Hematopoietic multipotent progenitor cell treated with erythropoietin and hydrocortisone succinate and interleukin-3 and kit ligand, for 15 days (in vitro differentiated cells): ENCODE measurements at regions not wholly inside any gene's neighbourhood (a gene's known extent, or its start where the extent isn't known, plus 50 kb on each side); places are given as distances from the start of the nearest gene placed in this dataset.

ENCODE experiments used
- DNase-seq: peaks from one replicate; pipeline ENCODE4 v3.0.0-alpha.2; 2015; ENCODE audit warnings: low spot score

GRCh38 chr1:57799490-57800115, 375.7 kb upstream of the DAB1 start:
- no peak for DNase-seq

GRCh38 chr1:57798543-57798942, 374.7 kb upstream of the DAB1 start:
- no peak for DNase-seq

DNA sequence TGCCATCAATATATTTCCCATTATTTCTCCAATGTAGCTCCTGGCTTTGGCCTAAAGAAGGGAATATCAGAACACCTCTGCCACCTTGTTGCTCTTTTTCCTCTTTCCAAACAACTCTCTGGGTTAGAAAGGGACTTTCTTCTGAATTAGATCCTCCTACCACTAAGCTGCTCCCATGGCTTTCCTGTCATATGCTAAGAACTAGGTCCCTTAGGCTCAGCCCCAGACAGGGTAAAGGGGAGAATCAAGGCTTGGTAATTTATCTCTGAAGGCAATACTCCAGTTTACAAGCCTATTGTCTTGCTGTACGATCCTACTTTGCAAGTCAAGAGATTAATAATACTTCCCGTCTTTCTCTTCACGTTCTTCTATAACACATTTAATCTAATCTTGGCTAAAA, 373.2 kb upstream of the DAB1 start:
- DNase-seq = no peak

- DNase-seq = no peak
Measured at GRCh38 chr1:57796616-57797015, 372.8 kb upstream of the DAB1 start.

DNA sequence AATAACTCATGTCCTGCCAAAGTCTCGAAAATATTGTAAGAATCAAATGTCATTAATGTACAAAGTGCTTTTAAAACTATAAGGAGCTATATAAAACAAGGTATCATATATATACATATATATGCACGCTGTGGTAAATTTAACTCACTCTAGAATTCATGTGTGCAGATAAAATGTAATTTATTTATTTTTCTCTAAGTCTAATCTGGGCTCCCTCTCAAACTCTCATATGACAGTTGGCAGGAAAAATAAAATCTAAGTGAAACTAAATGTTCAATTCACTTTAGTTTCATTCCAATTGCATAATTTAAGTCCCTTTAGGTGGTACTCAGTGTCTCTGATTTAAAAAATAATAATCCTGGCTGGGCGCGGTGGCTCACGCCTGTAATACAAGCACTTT, 372.0 kb upstream of the DAB1 start:
- no peak for DNase-seq

DNA sequence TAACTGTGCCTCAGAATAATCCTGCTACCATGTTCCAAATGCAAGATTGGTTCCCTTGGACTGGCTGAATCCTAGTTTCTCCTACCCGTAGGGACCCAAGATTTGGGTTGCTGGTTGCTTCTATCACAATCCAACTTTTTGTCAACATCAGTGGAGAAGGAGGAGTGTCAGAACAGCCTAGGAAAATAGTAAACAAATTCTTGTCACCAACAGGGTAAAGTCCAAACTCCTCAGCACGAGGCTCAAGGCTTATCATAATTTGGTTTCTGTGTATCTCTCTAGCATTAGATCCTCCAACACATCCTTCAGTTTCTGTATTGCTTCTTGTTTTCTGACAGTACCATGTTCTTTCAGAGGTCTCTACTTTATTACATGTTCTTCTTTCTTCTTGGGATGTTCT, 370.2 kb upstream of the DAB1 start:
- no peak for DNase-seq

DNA sequence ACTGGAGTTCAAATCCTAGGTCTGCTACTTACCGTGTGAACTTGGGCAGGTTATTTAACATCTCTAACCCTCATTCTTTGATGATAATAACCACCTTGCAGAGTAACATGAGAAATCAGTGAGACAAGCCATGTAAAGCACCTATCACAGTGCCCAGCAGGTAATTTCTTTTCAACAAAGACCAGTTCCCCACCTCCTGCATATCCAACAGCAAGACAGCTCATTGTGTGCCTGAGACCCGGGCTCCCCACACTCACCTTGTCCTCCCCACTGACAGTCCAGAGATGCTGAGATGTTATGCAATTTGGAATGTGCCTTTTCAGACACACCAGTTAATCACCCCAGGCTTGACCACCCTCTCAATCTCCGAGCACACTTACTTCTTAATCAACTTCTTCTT, 367.6 kb upstream of the DAB1 start:
- no peak for DNase-seq

DNA sequence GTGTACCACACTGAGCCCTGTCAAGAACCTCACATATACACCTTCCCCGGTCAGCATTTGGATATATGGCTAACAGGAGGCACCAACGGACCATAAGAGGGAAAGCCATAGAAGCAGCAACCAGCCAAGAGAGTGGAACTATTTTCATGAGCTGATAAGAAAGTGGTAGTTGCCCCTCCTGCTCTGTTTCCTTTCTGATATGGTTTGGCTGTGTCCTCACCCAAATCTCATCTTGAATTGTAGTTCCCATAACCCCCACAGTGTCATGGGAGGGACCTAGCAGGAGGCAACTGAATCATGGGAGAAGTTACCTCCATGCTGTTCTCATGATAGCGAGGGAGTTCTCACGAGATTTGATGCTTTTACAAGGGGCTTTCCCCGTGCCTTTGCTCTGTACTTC, 366.1 kb upstream of the DAB1 start:
- DNase-seq = no peak

DNA sequence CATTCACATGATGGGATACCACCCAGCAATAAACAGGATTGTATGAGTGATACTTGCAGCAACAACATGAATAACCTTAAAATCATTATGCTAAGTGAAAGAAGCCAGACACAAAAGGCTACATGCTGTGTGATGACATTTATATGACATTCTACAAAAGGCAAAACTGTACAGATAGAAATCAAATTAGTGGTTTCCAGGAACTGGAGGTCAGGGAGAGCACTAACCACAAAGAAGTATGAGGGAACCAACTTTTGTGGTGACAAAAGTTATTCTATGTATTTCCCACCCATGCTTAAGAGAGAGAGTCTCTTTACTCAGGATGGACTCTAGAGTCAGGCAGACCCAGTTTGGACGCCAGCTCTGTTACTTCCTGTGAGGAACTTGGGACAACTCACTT, 364.5 kb upstream of the DAB1 start:
- DNase-seq = no peak

DNA sequence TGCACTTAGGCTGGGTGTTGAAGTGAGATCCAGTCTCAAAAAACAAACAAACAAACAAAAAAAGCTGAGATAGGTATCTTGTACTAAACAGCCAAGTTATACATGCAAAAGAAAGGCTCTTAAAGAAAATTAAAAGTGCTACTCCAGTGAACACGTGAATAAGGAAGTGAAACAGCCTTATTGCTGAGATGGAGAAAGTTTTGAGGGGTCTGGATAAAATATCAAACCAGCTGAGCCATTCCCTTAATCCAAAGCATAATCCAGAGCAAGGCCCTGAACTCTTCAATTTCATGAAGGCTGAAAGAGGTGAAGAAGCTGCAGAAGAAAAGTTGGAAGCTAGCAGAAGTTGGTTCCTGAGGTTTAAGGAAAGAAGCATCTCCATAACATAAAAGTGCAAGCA, 360.5 kb upstream of the DAB1 start:
- DNase-seq = no peak

DNA sequence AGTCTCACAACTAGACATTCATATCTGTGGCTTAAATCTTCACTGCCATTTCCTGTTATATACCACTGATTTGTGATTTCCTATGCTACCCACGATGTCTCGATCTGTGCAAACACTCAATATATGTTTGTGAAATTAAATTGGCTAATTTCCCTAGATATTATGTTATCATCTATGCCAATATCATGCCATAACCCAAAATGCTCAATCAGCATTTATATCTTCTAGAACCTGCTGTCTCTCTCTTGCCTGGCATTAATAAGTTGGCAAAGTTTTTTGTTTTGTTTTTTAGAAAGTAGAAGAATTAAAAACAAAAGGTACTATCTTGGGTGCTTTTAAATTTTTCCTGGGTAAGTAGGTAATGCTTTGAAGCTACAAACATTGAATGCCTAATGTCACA, 358.5 kb upstream of the DAB1 start:
- no peak for DNase-seq

DNA sequence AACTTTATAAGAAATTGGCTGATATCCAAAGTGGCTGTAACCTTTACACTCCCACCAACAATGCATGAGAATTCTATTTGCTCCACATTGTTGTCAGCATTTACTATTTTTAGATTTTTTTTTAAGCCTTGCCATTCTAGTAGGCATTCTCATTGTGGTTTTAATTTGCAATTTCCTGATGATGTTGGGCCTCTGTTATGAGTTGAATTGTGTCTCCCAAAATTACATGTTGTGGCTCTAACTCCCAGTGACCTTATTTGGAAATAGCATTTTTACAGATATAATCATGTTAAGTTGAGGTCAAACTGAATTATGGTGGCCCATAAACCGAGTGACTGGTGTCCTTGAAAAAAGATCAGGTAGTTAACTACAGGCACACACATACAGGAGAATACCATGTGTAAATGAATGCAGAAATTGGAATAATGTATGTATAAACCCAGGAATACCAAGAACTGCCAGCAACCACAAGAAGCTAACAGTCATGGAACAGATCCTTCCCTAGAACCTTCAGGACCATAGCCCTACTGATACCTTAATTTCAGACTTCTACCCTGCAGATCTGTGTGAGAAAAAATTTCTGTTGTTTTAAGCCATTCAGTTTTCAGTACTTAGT, 348.8 kb upstream of the DAB1 start:
- DNase-seq = no peak

GRCh38 chr1:57770772-57771171, 346.9 kb upstream of the DAB1 start:
- no peak for DNase-seq

DNA sequence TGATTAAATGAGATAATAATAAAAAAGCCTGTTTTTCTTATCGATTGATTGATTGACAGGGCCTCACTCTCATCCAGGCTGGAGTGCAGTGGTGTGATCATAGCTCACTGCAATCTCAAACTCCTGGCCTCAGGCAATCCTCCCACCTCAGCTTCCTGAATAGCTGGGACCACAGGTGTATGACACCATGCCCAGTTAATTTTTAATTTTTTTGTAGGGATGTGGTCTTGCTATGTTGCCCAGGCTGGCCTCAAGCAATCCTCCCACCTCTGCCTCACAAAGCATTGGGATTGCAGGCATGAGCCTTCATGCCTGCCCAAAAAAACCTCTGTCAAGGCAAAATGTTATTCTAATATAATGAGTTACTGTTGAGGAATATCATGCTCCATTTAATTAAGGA, 346.4 kb upstream of the DAB1 start:
- no peak for DNase-seq

- no peak for DNase-seq
Measured at GRCh38 chr1:57761628-57762027, 337.8 kb upstream of the DAB1 start.

- no peak for DNase-seq
Measured at GRCh38 chr1:57752843-57753242, 329.0 kb upstream of the DAB1 start.

GRCh38 chr1:57748719-57749118, 324.9 kb upstream of the DAB1 start:
- no peak for DNase-seq

DNA sequence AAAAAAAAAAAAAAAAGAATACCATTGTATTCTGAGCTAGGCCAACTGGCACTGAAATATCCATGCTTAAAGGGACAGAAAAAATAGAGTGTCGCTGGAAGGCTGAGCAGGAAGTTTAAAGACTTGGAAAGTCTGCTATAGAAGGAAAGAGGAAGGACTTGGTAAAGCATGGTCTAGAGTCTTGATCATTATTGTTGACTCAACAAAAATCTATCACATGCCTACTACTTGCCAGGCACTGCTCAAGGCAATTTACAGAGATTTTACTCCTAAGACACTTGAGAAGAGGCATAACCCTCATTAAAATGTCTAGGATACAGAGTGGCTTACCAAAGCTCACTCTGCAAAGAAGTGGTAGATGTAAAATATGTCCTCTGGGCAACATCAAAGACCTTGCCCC, 324.0 kb upstream of the DAB1 start:
- no peak for DNase-seq

DNA sequence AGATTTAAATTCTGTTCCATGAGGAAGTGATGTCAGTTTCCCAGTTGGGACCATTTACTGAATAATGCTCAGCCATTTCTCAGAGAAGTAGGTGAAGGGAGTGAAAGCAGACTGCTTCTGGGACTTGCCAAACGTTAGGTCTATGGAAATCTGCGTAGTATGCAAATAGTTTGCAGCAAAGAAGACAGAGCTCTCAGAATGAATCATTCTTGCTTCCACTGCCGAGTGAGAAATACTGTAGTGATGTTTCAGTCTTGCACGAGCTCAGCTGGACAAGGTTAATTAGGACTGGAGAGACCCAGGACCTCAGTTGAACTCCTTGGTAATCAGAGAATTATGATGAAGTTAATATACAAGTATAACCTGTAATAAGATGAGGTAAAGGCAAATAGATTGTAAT, 317.7 kb upstream of the DAB1 start:
- no peak for DNase-seq

DNA sequence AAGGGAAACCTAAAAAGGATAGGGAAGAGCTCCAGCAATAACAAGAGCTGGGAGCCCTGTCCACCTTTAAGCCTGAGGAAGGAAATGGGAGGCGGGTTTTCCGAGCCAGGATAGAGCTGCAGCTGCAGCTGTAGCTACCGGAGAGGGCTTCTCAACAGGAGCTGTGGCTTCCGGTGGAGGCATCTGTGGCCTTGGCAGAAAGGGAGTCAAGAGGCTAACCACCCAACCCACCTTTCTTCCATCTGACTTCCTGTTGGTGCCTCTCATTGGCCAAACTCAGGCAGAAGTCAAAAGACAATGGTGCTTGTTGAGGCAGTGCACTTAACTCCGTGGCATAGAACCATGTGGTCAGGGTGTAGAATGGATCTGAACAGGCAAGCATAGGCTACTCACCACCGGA, 313.1 kb upstream of the DAB1 start:
- DNase-seq = no peak

DNA sequence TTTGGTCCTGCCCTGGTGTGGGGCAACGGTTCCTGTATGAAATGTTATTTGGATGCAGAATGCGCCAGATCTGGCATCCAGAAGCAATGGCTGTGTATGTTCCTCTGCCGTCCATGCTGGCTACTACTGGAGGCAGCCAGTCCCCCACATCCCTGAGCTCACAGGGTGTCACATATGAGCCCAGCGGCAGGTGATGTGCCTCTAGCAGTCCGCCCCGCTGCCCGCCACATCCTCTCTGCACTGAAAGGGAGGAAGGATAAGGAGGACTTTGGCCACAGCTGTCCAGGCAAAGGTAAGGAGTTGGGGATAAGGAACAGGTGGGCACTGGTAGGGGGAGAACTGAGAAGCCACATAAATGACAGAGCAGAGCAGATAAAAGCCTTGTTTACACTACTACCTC, 305.3 kb upstream of the DAB1 start:
- DNase-seq = no peak

DNA sequence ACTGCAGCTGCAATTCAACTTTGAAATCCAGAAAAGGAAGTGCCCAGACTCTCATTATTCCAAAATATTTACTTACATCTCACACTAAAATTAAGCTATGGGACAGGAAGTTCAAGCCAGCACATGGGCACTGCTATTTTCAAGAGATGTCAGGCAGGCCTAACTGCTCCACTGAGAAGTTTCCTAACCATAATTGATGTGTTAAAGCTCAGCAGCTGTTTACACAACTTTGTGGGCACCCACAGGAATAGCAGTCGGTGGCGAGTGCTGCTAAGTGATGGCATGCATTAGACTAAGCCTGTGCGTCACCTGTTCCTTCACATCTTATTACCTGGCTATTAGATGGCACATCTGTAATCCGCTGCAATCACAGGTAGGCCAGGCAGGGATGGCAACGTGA, 303.3 kb upstream of the DAB1 start:
- no peak for DNase-seq

DNA sequence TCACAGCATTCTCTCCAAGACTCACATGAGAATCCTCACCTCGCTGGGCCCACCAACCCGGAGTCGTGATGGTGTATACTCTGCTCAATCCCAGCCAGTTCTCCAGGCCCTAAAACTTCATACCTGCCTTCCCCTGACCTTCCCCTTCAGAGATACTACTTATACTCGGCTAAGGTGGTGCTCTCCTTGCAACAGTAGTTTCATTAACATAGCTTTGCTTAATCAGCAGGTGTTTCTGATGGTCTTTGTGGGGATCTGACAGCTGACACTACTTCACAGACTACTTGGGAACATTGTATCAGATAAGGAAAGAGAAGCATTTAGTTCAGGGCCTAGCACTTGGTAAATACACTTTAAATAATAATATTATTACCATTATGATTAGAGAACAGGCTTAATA, 301.5 kb upstream of the DAB1 start:
- no peak for DNase-seq

DNA sequence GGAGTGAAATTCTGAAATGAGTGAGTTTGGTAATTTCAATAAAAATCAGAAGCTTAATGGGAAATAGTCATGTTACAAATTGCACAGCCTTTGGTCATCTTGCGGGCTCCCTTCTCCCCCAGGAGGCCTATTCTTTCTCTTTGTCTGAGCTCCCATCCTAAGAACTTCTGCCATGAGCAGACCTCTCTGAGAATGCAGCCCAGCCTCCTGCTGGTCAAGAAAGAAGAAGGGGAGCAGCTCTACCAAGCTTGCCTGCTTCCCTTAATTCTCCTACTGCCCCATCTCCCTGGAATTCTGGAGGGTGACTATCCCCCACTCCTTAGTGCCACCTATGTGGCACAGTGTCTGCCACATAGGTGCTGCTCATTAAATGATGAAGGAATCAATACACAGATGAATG, 300.7 kb upstream of the DAB1 start:
- DNase-seq = no peak
